Gastroesophageal sphincter (tissue), 3 donors: ENCODE measurements at regions not wholly inside any gene's neighbourhood (a gene's known extent, or its start where the extent isn't known, plus 50 kb on each side); places are given as distances from the start of the nearest gene placed in this dataset.

Experiments used
- CTCF ChIP-seq, 4 experiments: fragments of 200-600 bp in 2 of 4; fragments of 450-650 bp in 2 of 4; sonication (generic) in 1 of 4; IDR thresholded peaks; one replicate each; pipeline ENCODE4 v1.5.1; 2017 to 2019; ENCODE audit warnings: antibody characterized with exemption in 4 of 4, mild to moderate bottlenecking in 2 of 4, moderate library complexity in 2 of 4
- EP300 ChIP-seq: sonication (generic); formaldehyde crosslinking; IDR thresholded peaks from one replicate; pipeline ENCODE4 v1.6.1; 2017; ENCODE audit warnings: antibody characterized with exemption, mild to moderate bottlenecking
- POLR2A ChIP-seq, 2 donors: fragments of 450-650 bp; IDR thresholded peaks; one replicate each; pipeline ENCODE4 v1.6.1; 2017; ENCODE audit warnings: antibody characterized with exemption in 2 of 2, mild to moderate bottlenecking in 2 of 2, moderate library complexity in 1 of 2

DNA sequence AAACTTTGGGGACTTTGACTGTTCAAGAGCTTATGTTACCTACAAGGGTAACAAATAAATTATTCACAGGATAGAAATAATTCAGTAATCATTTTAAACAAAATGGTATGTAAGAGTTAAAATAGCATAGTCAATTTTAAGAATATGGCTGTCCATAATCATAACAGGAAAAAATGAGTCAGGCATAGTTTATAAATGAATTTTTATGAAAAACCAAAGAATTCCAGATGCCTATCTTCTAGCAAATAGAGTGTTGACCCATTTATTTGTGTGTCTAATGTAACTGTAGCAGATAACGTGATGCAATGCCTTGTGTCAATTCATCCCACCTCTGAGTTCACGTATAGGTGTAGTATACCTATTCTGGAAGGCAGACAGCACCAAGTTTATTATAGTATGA, 169.7 kb upstream of the CDH9 start:
- TF ChIP-seq CTCF (IDR thresholded peaks at IDR 0.05) (no peak), POLR2A (IDR thresholded peaks at IDR 0.05) (no peak), EP300 (no peak)
